Tibial artery (tissue), 4 donors: ENCODE measurements at regions not wholly inside any gene's neighbourhood (a gene's known extent, or its start where the extent isn't known, plus 50 kb on each side); places are given as distances from the start of the nearest gene placed in this dataset.

Experiments
- DNase-seq, 2 donors: peaks; one replicate each; pipeline ENCODE4 v3.0.0-alpha.2; 2019
- H3K27ac ChIP-seq, 2 donors: fragments of 200-600 bp; sonication (generic) in 1 of 2; 1 replicate in 1 of 2; 2 replicates in 1 of 2; pipeline ENCODE4 v1.5.1; 2018 to 2019; ENCODE audit warnings: mild to moderate bottlenecking in 1 of 2
- H3K27me3 ChIP-seq, 2 donors: fragments of 200-600 bp; sonication (generic) in 1 of 2; one replicate each; pipeline versions ENCODE4 v1.5.1 to v1.6.0; 2016 to 2019
- H3K36me3 ChIP-seq, 3 donors: fragments of 200-600 bp; sonication (generic) in 2 of 3; one replicate each; pipeline ENCODE4 v1.5.1; 2016 to 2019; ENCODE audit warnings: mild to moderate bottlenecking in 2 of 3
- H3K4me1 ChIP-seq, 4 donors: fragments of 200-600 bp; sonication (generic) in 2 of 4; 1 replicate in 3 of 4; 2 replicates in 1 of 4; pipeline ENCODE4 v1.5.1; 2016 to 2019
- H3K4me3 ChIP-seq, 2 donors: fragments of 200-600 bp; sonication (generic) in 1 of 2; 1 replicate in 1 of 2; 2 replicates in 1 of 2; pipeline ENCODE4 v1.5.1; 2018 to 2019; ENCODE audit warnings: mild to moderate bottlenecking in 2 of 2
- H3K9me3 ChIP-seq, 3 donors: fragments of 200-600 bp; sonication (generic) in 1 of 3; one replicate each; pipeline ENCODE4 v1.5.1; 2016 to 2019
- CTCF ChIP-seq, 2 experiments: fragments of 200-600 bp in 1 of 2; fragments of 450-650 bp in 1 of 2; IDR thresholded peaks; one replicate each; pipeline ENCODE4 v1.5.1; 2017 to 2019; ENCODE audit warnings: antibody characterized with exemption in 2 of 2, mild to moderate bottlenecking in 1 of 2, moderate library complexity in 1 of 2
- intact Hi-C: fragments of 100-400 bp; cut with DNase I; formaldehyde crosslinking; loops from one replicate; pipeline ENCODE4 v1.15.0; 2023; ENCODE audit warnings: low total_unique reads

- Histone ChIP-seq H3K4me3 (no peak overlapping the region), H3K27me3 (no peaks in the 10 kb centered on the region), H3K4me1 (no peaks in the 10 kb centered on the region), H3K27ac (no peak overlapping the region), H3K9me3 (peaks cover 4 to 16% (median 7%) of the 10 kb centered on the region in 3 donors), H3K36me3 (no peaks in the 10 kb centered on the region)
- intact Hi-C loops = no loop called here
- no peak for TF ChIP-seq CTCF (IDR thresholded peaks at IDR 0.05)
- no peak for DNase-seq
These were observed 425.9 kb upstream of the ACO1 start for GRCh38 chr9:31958572-31958971.

- Histone ChIP-seq H3K9me3 (peaks cover 0 to 2% (median 0%) of the 10 kb centered on the region in 3 donors), H3K27ac (no peak overlapping the region), H3K36me3 (no peaks in the 10 kb centered on the region), H3K4me1 (no peaks in the 10 kb centered on the region), H3K4me3 (no peak overlapping the region), H3K27me3 (no peaks in the 10 kb centered on the region)
- no peak for TF ChIP-seq CTCF (IDR thresholded peaks at IDR 0.05)
- DNase-seq = no peak
- intact Hi-C loops = no loop called here
These were observed 414.9 kb upstream of the ACO1 start for GRCh38 chr9:31969552-31969951.

GRCh38 chr9:31983895-31984294, 400.5 kb upstream of the ACO1 start:
- Histone ChIP-seq H3K36me3 (no peaks in the 10 kb centered on the region), H3K27ac (no peak overlapping the region), H3K27me3 (no peaks in the 10 kb centered on the region), H3K4me1 (no peaks in the 10 kb centered on the region), H3K4me3 (no peak overlapping the region), H3K9me3 (peaks cover 0 to 5% (median 3%) of the 10 kb centered on the region in 3 donors)
- intact Hi-C loops = no loop called here
- no peak for DNase-seq
- TF ChIP-seq CTCF (IDR thresholded peaks at IDR 0.05) = no peak

- Histone ChIP-seq H3K27ac (no peak overlapping the region), H3K36me3 (no peaks in the 10 kb centered on the region), H3K4me3 (no peak overlapping the region), H3K9me3 (no peaks in the 10 kb centered on the region), H3K4me1 (no peaks in the 10 kb centered on the region), H3K27me3 (no peaks in the 10 kb centered on the region)
- intact Hi-C loops = no loop called here
- TF ChIP-seq CTCF (IDR thresholded peaks at IDR 0.05) = no peak
- no peak for DNase-seq
These were observed 388.1 kb upstream of the ACO1 start for GRCh38 chr9:31996331-31996730.

- TF ChIP-seq CTCF (IDR thresholded peaks at IDR 0.05) = no peak
- Histone ChIP-seq H3K9me3 (no peaks in the 10 kb centered on the region), H3K27ac (no peak overlapping the region), H3K27me3 (no peaks in the 10 kb centered on the region), H3K36me3 (no peaks in the 10 kb centered on the region), H3K4me1 (no peaks in the 10 kb centered on the region), H3K4me3 (no peak overlapping the region)
- intact Hi-C loops = no loop called here
- DNase-seq = no peak
These were observed 379.9 kb upstream of the ACO1 start for GRCh38 chr9:32004431-32005076.

GRCh38 chr9:32010322-32010721, 374.1 kb upstream of the ACO1 start:
- intact Hi-C loops = no loop called here
- Histone ChIP-seq H3K36me3 (no peaks in the 10 kb centered on the region), H3K4me3 (no peak overlapping the region), H3K4me1 (no peaks in the 10 kb centered on the region), H3K9me3 (no peaks in the 10 kb centered on the region), H3K27me3 (no peaks in the 10 kb centered on the region), H3K27ac (no peak overlapping the region)
- no peak for DNase-seq
- TF ChIP-seq CTCF (IDR thresholded peaks at IDR 0.05) = no peak
